Natural killer cell treated with Interleukin-12 subunit alpha and Interleukin-12 subunit beta and Interleukin-15 and Interleukin-18, amount 100 ng/mL, for 72 hours (primary cell): ENCODE measurements at regions not wholly inside any gene's neighbourhood (a gene's known extent, or its start where the extent isn't known, plus 50 kb on each side); places are given as distances from the start of the nearest gene placed in this dataset.

Experiments
- ATAC-seq, 2 donors: fragments of 150-1000 bp; cut with Tn5 transposase in 1 of 2; sonication (Bioruptor Pico), chemical (Tn5 transposase) in 1 of 2; 2 replicates each; pipeline ENCODE4 v1.10.0; 2021
- DNase-seq: peaks from one replicate; pipeline ENCODE4 v3.0.0; 2022; ENCODE audit warnings: low spot score
- H3K27ac Mint-ChIP-seq, 2 donors: 1 replicate in 1 of 2; 2 replicates in 1 of 2; pipeline ENCODE4 v1.8.0; 2022; ENCODE audit warnings: mixed read lengths in 2 of 2, mild to moderate bottlenecking in 1 of 2, moderate library complexity in 1 of 2
- H3K27me3 Mint-ChIP-seq, 2 donors: 1 replicate in 1 of 2; 2 replicates in 1 of 2; pipeline ENCODE4 v1.8.0; 2022; ENCODE audit warnings: mixed read lengths in 2 of 2
- H3K36me3 Mint-ChIP-seq: one replicate; pipeline ENCODE4 v1.8.0; 2022; ENCODE audit warnings: mixed read lengths
- H3K4me1 Mint-ChIP-seq, 2 donors: 1 replicate in 1 of 2; 2 replicates in 1 of 2; pipeline ENCODE4 v1.8.0; 2022; ENCODE audit warnings: low read depth in 2 of 2, mixed read lengths in 2 of 2, mild to moderate bottlenecking in 1 of 2
- H3K4me3 Mint-ChIP-seq: one replicate; pipeline ENCODE4 v1.8.0; 2022; ENCODE audit warnings: mixed read lengths
- H3K9me3 Mint-ChIP-seq: 2 replicates; pipeline ENCODE4 v1.8.0; 2022; ENCODE audit warnings: mixed read lengths

DNA sequence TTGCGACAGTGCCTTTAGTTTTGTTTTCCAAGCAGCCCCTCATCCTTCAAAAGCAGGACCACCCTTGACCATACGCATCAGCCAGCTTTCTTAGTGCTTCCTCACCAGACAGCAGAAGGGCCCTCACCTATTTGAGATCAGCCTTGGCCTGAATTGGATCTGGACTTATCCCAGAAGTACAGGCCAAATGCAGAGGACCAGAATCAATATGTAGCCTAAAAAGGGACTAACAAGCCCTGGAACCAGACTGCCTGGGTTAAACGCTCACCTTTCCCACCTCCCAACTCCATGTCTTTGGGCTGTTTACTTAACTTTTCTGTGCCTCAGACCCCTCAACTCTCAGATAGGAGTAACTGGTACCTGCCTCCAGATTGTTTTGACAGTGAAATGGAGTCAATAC, 77.7 kb upstream of the ATP6AP2 start:
- Mint-ChIP-seq H3K36me3 (no peaks in the 10 kb centered on the region), H3K4me3 (no peak overlapping the region), H3K27ac (no peak overlapping the region), H3K4me1 (no peaks in the 10 kb centered on the region), H3K9me3 (no peaks in the 10 kb centered on the region), H3K27me3 (peaks cover 0 to 15% of the 10 kb centered on the region in 2 donors)
- DNase-seq (no peak), ATAC-seq (no peak)

DNA sequence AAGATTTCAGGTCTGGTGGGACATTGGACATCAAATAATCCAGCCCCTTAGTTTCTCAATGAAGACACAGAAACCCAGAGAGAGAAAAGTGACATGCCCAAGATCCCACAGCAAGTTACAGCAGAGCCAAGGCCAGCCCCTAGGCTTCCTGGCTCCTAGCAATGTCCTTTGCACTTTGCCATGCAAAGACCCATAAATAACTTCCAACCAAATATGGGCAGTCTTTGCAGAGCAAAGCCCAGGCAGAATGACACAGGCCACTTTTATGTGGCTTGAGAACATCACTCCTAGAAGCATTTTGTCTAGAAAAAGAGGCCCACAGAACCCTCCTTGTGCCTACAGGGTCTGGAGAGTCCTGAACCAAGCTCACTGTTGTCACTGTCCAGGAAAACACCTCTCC, 78.1 kb upstream of the ATP6AP2 start:
- DNase-seq (no peak), ATAC-seq (no peak)
- Mint-ChIP-seq H3K36me3 (no peaks in the 10 kb centered on the region), H3K27ac (no peak overlapping the region), H3K4me3 (no peak overlapping the region), H3K27me3 (peaks cover 0 to 18% of the 10 kb centered on the region in 2 donors), H3K4me1 (no peaks in the 10 kb centered on the region), H3K9me3 (no peaks in the 10 kb centered on the region)

DNA sequence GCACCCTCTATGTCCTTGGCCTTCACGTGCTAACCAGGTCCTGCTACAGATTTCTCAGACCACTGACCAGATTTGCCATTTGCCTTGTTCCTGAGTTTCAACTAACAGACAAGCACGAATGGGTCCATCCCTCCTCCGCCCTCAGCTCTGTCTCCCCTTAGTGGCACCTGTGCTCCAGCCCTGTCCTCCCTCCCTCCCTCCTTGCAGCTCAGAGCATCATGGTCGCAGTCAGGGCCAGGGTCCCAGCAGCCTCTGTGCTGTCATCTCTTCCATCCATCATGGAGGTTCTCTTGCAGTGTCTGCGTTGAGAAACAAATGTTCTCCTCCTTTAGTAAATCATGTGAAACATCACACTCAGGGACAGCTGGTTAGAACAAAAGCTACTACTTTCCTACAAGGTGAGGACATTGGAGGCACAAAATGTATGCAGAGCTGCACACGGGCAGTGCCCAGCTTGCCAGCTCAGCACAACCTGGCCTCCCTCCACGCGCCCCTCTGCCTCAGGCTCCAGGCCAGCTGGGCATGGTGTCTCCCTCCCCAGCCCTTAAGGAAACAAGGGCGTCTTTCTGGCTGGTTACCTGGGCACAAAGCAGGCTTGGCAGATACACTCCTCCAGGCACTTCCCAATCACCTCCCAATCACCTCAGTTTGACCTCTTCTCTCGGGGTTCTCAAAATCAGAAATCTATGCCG, 79.5 kb upstream of the ATP6AP2 start:
- DNase-seq = no peak
- peaks cover 0 to 15% of the 10 kb centered on the region in 2 donors for H3K27me3 Mint-ChIP-seq
- H3K4me3 Mint-ChIP-seq = no peak overlapping the region
- no peaks in the 10 kb centered on the region for H3K9me3 Mint-ChIP-seq
- H3K4me1 Mint-ChIP-seq = no peaks in the 10 kb centered on the region
- ATAC-seq = no peak
- H3K36me3 Mint-ChIP-seq = no peaks in the 10 kb centered on the region
- H3K27ac Mint-ChIP-seq = no peak overlapping the region

DNA sequence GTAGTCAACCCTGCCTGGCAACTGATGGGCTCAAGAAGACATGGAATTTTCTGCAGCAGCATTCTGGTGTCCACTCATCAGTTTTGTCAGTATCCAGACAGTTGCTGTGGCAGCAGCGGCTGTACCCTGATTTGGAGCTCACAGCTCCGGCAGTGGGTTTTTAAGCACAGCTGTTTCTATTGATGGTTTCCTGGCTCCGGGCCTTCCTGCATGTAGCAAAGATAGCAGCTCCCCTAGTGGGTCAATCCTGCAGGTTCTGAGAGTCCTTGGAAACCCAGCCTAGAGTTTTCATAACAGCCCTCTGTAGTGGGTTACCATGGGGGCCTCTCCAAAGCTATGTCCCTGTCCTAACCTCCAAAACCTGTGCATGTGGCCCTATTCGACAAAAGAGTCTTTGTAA, 84.0 kb upstream of the ATP6AP2 start:
- H3K4me3 Mint-ChIP-seq = no peak overlapping the region
- H3K9me3 Mint-ChIP-seq = no peaks in the 10 kb centered on the region
- ATAC-seq (no peak), DNase-seq (no peak)
- H3K27me3 Mint-ChIP-seq = peaks cover 0 to 16% of the 10 kb centered on the region in 2 donors
- no peaks in the 10 kb centered on the region for H3K36me3 Mint-ChIP-seq
- no peak overlapping the region for H3K27ac Mint-ChIP-seq
- H3K4me1 Mint-ChIP-seq = no peaks in the 10 kb centered on the region

DNA sequence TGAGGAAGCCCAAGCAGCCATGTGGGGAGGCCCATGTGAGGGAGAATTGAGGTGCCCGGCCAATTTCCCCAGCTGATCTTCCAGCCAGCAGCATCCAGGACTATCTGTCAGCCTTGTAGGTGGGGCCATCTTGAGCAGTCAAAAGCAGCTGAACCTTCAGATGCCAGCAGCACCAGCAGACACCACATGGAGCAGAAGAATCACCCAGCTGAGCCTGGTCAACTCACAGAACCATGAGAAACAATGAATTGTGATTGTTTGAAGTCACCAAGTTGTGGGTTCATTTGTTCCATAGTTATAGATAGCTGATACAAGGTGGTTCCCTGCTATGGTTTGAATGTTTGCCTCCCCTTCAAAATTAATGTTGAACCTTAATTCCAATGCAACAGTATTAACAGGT, 85.1 kb upstream of the ATP6AP2 start:
- no peaks in the 10 kb centered on the region for H3K36me3 Mint-ChIP-seq

DNA sequence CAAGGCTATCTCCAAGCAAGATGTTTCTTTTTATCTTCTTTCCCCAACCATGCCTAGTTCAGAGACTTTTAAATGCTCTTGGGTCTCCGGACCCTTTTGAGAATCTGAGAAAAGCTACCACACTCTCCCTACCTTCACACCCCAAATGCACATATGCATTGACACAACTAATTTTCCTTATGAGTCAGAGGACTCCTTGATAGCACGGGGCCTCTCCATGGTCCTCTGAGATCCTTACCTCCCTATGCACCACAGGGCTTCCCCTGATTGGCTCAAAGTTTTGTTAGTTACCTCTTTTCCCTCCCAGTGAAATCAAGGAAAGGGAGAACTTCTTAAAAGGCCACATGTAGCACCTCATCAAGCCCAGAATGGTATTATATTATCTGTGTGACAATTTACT, 86.8 kb upstream of the ATP6AP2 start:
- ATAC-seq (no peak), DNase-seq (no peak)
- no peak overlapping the region for H3K4me3 Mint-ChIP-seq
- H3K4me1 Mint-ChIP-seq = no peaks in the 10 kb centered on the region
- no peak overlapping the region for H3K27ac Mint-ChIP-seq
- no peaks in the 10 kb centered on the region for H3K36me3 Mint-ChIP-seq
- peaks cover 0 to 21% of the 10 kb centered on the region in 2 donors for H3K27me3 Mint-ChIP-seq
- H3K9me3 Mint-ChIP-seq = no peaks in the 10 kb centered on the region

More for the DNA sequence above, 85.1 kb upstream of the ATP6AP2 start:
- Mint-ChIP-seq H3K9me3 (no peaks in the 10 kb centered on the region), H3K4me3 (no peak overlapping the region), H3K4me1 (no peaks in the 10 kb centered on the region), H3K27ac (no peak overlapping the region), H3K27me3 (peaks cover 0 to 15% of the 10 kb centered on the region in 2 donors)
- no peak for DNase-seq
- ATAC-seq = no peak

DNA sequence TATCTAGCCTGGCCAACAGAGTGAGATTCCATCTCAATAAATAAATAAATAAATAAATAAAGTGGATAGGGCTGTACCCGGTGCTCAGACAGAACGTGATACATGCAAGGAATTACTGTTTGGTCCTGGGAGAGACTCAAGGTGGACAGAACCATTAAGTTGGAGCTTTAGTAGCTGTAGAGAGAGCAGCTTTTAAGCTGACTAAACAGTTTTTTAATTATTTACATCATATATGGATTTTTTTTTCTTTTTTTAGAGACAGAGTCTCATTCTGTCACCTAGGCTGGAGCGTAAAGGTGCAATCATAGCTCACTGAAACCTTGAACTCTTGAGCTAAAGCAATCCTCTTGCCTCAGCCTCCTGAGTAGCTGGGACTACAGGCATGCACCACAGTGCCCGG, 92.5 kb upstream of the ATP6AP2 start:
- Mint-ChIP-seq H3K36me3 (no peaks in the 10 kb centered on the region), H3K9me3 (peaks cover 4% of the 10 kb centered on the region), H3K4me3 (no peak overlapping the region), H3K4me1 (no peaks in the 10 kb centered on the region), H3K27ac (no peak overlapping the region), H3K27me3 (peaks cover 0 to 14% of the 10 kb centered on the region in 2 donors)
- ATAC-seq (no peak), DNase-seq (no peak)

DNA sequence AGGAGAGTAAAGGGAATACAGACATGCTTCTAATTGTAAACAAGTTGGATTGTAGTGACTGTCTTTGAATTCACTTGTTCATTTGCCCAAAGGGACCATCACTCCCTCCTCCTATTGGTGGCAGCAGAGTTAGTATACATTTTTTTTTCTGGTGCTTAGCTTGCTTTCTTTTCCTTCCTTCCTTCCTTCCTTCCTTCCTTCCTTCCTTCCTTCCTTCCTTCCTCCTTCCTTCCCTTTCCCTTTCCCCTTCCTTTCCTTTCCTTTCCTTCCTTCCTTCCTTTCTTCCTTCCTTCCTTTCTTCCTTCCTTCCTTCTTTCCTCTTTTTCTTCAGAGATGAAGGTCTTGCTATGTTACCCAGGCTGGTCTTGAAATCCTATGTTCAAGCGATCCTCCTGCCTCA, 94.8 kb upstream of the ATP6AP2 start:
- DNase-seq = no peak
- H3K9me3 Mint-ChIP-seq = peaks cover 4% of the 10 kb centered on the region
- no peak overlapping the region for H3K4me3 Mint-ChIP-seq
- peaks cover 0 to 11% of the 10 kb centered on the region in 2 donors for H3K27me3 Mint-ChIP-seq
- H3K4me1 Mint-ChIP-seq = no peaks in the 10 kb centered on the region
- ATAC-seq = no peak
- no peaks in the 10 kb centered on the region for H3K36me3 Mint-ChIP-seq
- no peak overlapping the region for H3K27ac Mint-ChIP-seq

DNA sequence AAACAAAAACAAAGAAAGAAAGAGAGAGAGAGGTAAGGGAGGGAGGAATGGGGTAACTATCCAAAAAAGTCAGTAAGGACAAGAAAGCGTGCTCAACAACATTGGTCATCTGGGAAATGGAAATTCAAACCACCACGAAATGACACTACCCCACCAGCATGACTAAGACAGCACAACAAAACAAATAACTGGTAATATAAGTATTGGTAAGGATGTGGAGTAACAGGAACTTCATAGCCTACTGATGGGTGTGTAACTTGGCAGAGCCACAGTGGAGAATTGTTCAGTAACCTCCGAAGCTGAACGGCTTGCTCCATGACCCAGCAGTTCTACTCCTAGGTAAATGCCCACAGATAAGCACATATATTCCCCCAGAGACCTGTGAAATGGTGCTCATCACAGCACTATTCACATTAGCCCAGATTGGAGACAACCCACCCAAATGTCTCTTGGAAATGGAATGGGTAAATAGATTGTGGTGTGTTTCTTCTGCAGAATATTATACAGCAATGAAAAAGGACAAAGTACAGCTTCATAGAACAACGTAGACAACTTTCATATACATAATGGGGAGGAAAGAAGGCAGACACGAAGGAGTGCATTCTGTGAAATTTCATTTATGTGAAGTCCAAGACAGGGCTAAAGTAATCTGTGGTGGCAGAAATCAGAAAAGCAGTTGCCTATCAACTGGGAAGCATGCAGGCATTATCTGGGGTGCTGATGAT, 95.5 kb upstream of the ATP6AP2 start:
- DNase-seq = no peak
- H3K27me3 Mint-ChIP-seq = peaks cover 0 to 14% of the 10 kb centered on the region in 2 donors
- H3K9me3 Mint-ChIP-seq = peaks cover 4% of the 10 kb centered on the region
- no peak overlapping the region for H3K27ac Mint-ChIP-seq
- ATAC-seq = no peak
- H3K4me1 Mint-ChIP-seq = no peaks in the 10 kb centered on the region
- no peak overlapping the region for H3K4me3 Mint-ChIP-seq
- no peaks in the 10 kb centered on the region for H3K36me3 Mint-ChIP-seq

DNA sequence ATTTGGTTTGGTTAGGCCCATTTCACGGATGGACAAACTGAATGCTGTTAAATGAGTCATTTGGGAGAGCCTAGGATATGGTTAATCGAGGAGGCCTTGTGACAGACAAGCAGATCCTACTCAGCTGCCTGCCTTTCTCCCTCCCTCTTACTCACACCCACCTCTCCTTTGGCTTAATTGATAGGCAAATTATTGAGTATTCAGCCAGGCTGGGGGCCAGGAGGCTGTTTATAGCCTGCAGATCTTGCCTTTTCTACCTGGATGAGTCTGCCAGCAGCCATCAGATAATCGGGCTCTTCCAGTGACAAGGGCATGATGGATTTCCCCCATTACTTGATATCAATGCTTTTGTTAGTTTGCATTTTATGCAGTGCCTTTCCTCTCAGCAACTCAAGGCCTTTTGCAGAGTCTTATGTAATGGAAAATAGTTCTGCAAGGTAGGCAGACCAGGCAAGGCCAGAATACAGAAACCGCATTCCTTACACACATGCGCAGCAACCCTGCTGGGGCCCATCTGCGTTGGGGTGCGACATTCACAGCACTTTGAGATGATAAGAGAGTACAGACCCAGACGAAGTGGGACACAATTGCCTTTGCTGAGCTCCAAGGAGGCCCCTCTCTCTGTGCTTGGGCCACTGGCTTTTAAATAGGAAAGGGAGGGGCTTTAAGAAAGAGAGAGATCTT, 96.2 kb upstream of the ATP6AP2 start:
- ATAC-seq (no peak), DNase-seq (no peak)
- Mint-ChIP-seq H3K4me1 (no peaks in the 10 kb centered on the region), H3K9me3 (peaks cover 4% of the 10 kb centered on the region), H3K4me3 (no peak overlapping the region), H3K27me3 (peaks cover 0 to 18% of the 10 kb centered on the region in 2 donors), H3K36me3 (no peaks in the 10 kb centered on the region), H3K27ac (no peak overlapping the region)

DNA sequence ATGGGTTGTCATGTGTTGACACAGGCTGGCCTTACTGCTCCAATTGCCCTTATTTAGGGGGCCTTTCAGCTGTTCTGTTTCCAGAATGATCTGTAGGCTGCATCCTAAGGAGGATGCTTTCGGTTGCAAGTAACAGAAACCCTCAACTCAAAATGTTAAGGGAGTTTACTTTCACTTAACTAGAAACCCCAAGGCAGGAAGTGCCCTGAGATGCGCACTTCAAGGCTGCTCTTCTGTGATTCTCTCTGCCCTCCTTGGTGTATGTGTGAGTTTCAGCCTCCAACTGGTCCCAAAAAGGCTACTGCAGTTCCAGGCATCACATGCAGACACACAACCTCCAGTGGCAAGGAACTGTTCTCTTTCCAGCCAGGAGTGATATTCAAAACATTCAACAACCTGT, 97.3 kb upstream of the ATP6AP2 start:
- Mint-ChIP-seq H3K27ac (no peak overlapping the region), H3K4me3 (no peak overlapping the region), H3K27me3 (peaks cover 0 to 14% of the 10 kb centered on the region in 2 donors), H3K9me3 (peaks cover 4% of the 10 kb centered on the region), H3K4me1 (no peaks in the 10 kb centered on the region), H3K36me3 (no peaks in the 10 kb centered on the region)
- no peak for DNase-seq
- ATAC-seq = no peak

DNA sequence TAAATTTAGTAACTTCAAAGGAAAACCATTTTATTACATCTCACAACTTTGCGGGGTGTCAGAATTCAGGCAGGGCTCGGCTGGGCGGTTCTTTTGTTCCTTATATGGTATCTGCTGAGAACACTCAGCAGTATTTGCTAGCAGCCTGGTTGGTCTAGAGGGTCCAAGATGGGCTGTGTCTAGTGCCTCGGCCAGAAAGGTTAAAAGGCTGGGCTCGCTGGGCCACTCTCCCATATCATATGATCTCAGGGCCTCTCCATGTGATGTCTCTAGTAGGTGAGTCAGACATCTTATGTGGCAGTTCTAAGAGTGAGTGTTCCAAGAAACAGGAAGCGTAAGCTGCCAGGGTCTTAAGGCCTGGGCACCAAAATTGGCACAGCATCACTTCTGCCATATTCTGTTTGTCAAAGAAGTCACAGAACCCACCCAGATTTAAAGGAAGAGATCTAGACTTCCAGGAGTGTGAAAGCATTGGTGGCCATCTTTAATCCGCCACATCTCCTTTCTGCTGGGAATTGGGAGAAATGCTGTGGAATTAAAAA, 100.9 kb upstream of the ATP6AP2 start:
- no peak for ATAC-seq
- Mint-ChIP-seq H3K27me3 (peaks cover 0 to 24% of the 10 kb centered on the region in 2 donors), H3K9me3 (no peaks in the 10 kb centered on the region), H3K27ac (no peak overlapping the region), H3K4me1 (no peaks in the 10 kb centered on the region), H3K36me3 (no peaks in the 10 kb centered on the region), H3K4me3 (no peak overlapping the region)
- DNase-seq = no peak

DNA sequence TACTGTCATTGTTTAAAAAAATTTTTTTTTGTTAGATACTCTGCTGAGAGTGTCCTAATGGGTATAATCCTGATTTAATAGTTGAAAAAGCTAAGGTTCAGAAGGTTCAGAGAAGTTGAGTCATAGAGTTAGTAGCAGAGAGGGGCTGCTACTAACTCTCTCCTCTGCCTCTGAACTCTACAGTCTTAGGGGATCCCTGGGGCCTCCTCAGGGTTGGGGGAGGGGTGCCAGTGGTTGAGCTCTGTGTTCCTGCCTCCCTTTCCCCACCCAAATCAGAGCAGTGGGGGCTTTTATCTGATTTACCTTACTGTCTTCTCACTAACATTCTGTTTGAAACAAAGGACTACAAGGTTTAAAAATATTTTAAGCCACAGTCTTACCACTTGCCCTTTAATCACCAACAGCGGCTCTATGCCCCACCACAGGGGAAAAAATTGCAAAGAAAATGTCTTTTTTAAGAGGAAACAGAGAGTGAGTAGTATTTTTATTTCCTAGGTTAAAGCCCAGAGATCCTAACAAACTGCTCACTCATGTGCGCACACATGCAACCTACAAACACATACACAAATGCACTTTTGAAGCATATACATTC, 102.2 kb upstream of the ATP6AP2 start:
- H3K36me3 Mint-ChIP-seq = no peaks in the 10 kb centered on the region
- no peaks in the 10 kb centered on the region for H3K9me3 Mint-ChIP-seq
- DNase-seq (no peak), ATAC-seq (no peak)
- peaks cover 4 to 30% of the 10 kb centered on the region in 2 donors for H3K27me3 Mint-ChIP-seq
- no peak overlapping the region for H3K27ac Mint-ChIP-seq
- H3K4me3 Mint-ChIP-seq = no peak overlapping the region
- H3K4me1 Mint-ChIP-seq = peaks cover 1 to 3% of the 10 kb centered on the region in 2 donors

DNA sequence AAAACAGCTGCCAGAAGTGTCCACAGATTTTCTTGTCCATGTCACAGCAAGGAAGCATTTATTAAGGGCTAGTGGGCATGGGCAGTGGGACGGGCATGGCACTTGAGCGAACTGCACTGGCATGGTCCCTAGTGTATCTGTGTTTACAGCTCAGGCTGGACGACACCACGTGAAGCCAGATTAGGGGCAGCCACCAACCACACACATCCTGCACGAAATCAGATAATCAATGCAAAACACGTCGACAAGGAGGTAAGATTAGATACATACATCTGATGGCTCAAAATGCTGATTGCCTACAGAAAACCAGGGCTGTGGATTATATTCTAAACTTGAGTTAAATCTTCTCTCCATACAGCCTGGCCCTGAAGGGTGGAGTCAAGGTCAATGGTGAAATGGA, 103.8 kb upstream of the ATP6AP2 start:
- Mint-ChIP-seq H3K27ac (no peak overlapping the region), H3K36me3 (no peaks in the 10 kb centered on the region), H3K4me3 (no peak overlapping the region)

More for the DNA sequence above, 103.8 kb upstream of the ATP6AP2 start:
- H3K4me1 Mint-ChIP-seq = peaks cover 8 to 11% of the 10 kb centered on the region in 2 donors
- ATAC-seq (no peak), DNase-seq (no peak)
- H3K9me3 Mint-ChIP-seq = no peaks in the 10 kb centered on the region
- peaks cover 19 to 40% of the 10 kb centered on the region in 2 donors for H3K27me3 Mint-ChIP-seq
